ENCODE measurements at regions not wholly inside any gene's neighbourhood (a gene's known extent, or its start where the extent isn't known, plus 50 kb on each side); places are given as distances from the start of the nearest gene placed in this dataset.

- TF ChIP-seq CTCF (IDR thresholded peaks at IDR 0.05) (no peak), EP300 (IDR thresholded peaks at IDR 0.05) (no peak), POLR2AphosphoS5 (IDR thresholded peaks at IDR 0.05) (no peak), POLR2A (IDR thresholded peaks at IDR 0.05) (no peak)
These were observed 557.3 kb downstream of the CD109 start for GRCh38 chr6:74253261-74253660.

Measured in stomach (tissue), 4 donors.